ENCODE measurements at regions not wholly inside any gene's neighbourhood (a gene's known extent, or its start where the extent isn't known, plus 50 kb on each side); places are given as distances from the start of the nearest gene placed in this dataset.

GRCh38 chr18:25449046-25449445 lies 97.1 kb upstream of the ZNF521 start:
- Histone ChIP-seq H3K27ac (ENCODE audit: insufficient read depth, low read length) (no peak overlapping the region), H3K9me3 (ENCODE audit: control insufficient read depth, insufficient read depth, low read length) (peaks cover 2% of the 10 kb centered on the region; the same call in 1 of the 2 replicates), H3K14ac (replicated peaks; ENCODE audit: low read depth, low read length) (no peak overlapping the region), H2BK15ac (ENCODE audit: low read depth, low read length) (no peak overlapping the region), H2AFZ (replicated peaks; ENCODE audit: low read length, poor library complexity) (no peak overlapping the region), H3K23ac (ENCODE audit: low read depth, low read length) (no peak overlapping the region), H3K27me3 (ENCODE audit: control insufficient read depth, insufficient read depth, low read length) (no peaks in the 10 kb centered on the region), H3K9ac (ENCODE audit: low read depth, low read length) (no peak overlapping the region), H4K91ac (ENCODE audit: insufficient read depth, low read depth, low read length) (no peak overlapping the region), H2AK5ac (ENCODE audit: low read depth, low read length) (no peak overlapping the region), H3K9me1 (ENCODE audit: insufficient read depth, low read length) (no peaks in the 10 kb centered on the region), H3K18ac (ENCODE audit: low read depth, low read length) (no peak overlapping the region), H3K4me1 (ENCODE audit: control insufficient read depth, insufficient read depth, low read length) (peaks cover under 1% of the 10 kb centered on the region; the same call in 1 of the 2 replicates), H4K5ac (ENCODE audit: low read depth, low read length) (no peak overlapping the region), H3K4ac (ENCODE audit: low read depth, low read length) (no peak overlapping the region), H3K36me3 (ENCODE audit: control insufficient read depth, insufficient read depth, low read length) (no peaks in the 10 kb centered on the region), H2BK5ac (ENCODE audit: low read depth, low read length, poor library complexity, severe bottlenecking) (no peak overlapping the region), H4K20me1 (ENCODE audit: insufficient read depth, low read length) (no peaks in the 10 kb centered on the region), H3K79me1 (ENCODE audit: low read depth in 1 of 2, low read length in 2 of 2) (no peaks in the 10 kb centered on the region), H2BK20ac (ENCODE audit: low read depth, low read length) (no peak overlapping the region), H2BK120ac (ENCODE audit: low read depth, low read length) (no peak overlapping the region), H3K56ac (ENCODE audit: extremely low read depth, insufficient read depth, low read length) (no peak overlapping the region), H2AK9ac (replicated peaks; ENCODE audit: low read depth, low read length, poor library complexity) (no peak overlapping the region), H3K4me2 (ENCODE audit: low read depth, low read length) (no peak overlapping the region), H3K4me3 (ENCODE audit: insufficient read depth, low read depth, low read length) (no peak overlapping the region), H4K8ac (ENCODE audit: low read depth in 2 of 2, low read length in 2 of 2) (no peak overlapping the region)
- no peak for TF ChIP-seq ELK1 (IDR thresholded peaks at IDR 0.05; ENCODE audit: borderline replicate concordance, low read depth, low read length)
- dilution Hi-C loops (cut with HindIII; ENCODE audit: low sequenced_read_pairs, unreplicated experiment) (no loop called here), in situ Hi-C loops (cut with MboI; ENCODE audit: low sequenced_read_pairs) (no loop called here), intact Hi-C loops (cut with micrococcal nuclease) (no loop called here)
- ATAC-seq (ENCODE audit: low read depth) (no peak), DNase-seq (no peak)
- BruUV-seq (replicated peaks), result no TSS peak
- ChIA-PET CTCF (no interaction called here), POLR2A (ENCODE audit: unreplicated experiment) (no interaction called here)

Data from IMR-90 (cell line).